NCI-H2227 treated with DMSO at 0.1 percent for 48 hours (cell line): ENCODE measurements at regions not wholly inside any gene's neighbourhood (a gene's known extent, or its start where the extent isn't known, plus 50 kb on each side); places are given as distances from the start of the nearest gene placed in this dataset.
A peak's percentile ranks its signal among the peaks of the same experiment; 100 is the strongest.

ENCODE experiments used
- DNase-seq: peaks from one replicate; lab custom pipeline; 2025; lab: John Stamatoyannopoulos, UW

DNA sequence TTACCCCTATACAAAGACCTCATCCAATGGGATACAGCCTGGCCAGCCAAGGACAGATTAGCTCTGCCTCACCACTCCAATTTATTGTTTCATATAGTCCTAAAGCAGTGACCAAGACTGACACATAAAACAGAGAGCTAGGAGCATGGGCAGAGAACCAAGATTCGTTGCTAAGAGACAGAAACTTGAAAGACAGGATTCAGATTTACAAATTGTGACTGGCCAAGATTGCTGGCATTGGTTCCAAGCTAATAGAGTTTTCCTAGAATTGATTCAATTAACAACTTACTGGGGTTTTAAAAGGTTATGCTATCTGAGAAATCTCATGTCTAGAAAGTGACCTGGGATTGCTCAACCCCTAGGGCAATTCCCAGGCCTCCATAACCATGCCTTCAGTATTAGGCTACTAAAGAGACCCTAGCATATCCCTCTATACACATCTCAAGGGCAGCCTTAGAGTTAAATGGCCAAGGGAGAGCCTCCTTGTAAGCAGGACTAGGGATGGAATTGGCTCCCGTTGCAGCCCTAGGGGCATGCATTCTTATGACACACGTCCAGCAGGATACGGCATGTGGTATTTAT lies 75.6 kb downstream of the ICOS start:
- DNase-seq, result no peak

DNA sequence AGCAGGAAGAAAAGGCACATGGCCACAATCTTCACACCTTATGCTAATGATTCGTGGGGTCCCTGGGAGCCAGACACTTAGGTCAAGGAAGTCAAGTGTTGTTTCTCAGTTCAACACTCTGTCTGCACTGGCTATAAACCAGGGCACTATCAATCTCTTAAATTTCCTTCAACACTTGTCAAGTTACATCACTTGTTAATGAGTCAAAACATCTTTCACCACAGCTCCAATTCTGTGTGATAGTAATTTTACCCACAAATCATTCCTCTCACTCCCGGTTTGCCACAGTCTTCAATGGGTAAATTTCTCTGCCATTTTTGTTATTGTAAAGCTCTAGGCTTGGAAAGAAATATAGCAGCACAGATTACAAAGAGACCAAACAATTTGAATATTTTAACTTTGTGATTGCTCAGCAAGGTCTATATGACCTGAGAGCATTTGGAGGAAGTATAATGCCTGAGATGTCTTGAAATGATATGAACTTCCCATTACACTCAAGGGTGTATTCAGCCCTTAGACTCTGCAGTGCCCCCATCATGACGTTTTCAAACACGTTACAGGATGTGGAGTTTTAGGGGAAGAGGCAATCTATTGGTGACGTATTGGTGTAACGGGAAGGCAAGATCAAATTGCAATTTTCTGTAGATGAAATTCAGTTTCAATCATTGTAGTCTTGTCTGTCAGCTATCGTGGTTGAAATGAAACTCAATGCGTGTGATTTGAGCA lies 78.7 kb downstream of the ICOS start:
- no peak for DNase-seq

DNA sequence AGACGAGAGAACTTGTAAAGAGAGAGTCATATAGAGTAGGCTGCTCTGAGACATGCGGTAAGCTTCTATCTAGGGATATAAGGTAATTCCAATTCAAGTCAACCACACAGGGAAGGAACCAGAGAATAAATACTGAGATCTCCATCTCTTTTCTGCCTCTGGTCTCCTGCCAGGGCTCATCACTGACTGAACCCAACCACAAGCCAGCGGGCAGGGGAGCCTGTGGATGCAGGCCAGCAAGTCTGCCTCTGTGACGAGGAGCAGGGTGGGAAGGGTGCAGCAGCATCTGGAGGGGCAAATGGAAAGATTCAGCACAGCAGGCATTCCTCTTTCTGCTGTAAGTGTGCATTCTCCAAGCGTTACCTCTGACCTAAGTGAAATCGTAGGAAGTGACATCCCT lies 82.2 kb downstream of the ICOS start:
- DNase-seq, result no peak

DNA sequence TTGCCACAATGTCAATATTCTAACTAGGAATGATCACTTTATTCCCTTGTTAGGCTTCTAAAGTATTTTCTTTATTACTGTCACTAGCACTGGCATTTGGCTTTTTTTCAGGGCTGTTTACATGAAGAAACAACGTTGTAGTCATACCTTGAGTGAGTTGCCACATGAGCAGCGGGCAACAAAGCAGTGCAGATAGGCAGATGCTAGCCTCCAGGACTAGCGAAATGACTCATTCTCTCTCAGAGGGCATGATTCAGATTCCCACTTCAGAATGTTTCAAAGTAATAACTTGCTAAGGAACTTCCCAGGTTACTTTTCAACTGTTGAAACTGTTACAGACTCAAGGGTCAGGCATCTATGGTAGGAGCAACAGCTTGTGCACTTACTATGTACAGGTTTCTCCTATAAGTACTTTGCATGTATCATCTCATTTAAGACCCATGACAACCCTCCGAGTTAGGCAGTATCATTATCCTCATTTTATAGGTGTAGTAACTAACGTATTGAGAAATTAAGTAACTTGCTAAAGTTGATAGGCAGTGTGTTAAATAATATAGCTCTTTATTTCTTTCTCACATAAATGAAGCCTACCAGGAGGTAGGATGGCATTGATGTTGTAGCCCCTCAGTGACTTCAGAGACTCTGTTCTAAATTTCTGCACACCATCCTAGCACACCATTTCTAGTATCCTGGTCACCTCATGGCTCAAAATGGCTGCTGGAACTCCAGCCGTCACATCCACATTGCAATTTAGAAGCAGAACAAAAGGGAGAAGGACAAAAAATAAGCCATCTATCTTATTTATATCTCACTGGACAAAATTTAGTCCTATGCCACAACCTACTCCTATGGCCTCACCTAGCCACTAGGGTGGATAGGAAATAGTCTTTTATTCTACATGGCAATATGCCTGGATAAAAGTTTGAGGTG lies 83.3 kb downstream of the ICOS start:
- DNase-seq, result no peak

DNA sequence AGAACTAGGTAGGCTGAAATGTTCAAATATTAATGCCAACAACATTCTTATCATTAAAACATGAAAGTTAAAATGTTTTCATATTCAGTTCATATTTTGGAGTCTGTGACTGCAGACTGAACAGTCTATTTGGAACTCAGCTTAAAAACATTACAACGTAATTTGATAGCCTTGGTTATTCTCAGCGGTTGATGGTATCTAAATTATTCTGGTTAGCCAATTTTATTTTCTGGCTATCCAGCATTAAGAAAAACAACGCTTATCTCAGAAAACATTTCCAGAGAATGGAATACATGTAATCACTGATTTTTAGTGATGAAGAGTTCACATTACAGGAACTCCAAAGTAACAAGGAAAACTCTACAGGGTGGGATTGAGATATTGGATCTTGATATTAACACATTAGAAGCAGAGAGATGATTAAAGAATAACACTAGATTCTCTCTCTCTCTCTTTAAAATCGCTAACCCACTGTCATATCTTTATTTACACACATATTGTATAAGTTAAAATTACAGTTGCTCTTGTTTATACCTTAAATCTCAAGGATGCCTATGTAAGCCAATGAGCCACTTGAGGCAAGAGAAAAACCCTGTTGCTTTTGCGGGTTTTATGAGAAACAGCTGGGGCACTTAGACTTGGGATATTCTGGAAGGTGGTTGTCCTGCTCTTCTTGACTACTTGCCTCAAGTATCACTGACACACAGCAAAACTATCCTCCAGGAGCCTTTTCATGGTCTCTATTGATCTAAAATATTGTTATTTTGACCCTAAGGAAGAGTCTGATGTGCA lies 84.9 kb downstream of the ICOS start:
- DNase-seq, result no peak

DNA sequence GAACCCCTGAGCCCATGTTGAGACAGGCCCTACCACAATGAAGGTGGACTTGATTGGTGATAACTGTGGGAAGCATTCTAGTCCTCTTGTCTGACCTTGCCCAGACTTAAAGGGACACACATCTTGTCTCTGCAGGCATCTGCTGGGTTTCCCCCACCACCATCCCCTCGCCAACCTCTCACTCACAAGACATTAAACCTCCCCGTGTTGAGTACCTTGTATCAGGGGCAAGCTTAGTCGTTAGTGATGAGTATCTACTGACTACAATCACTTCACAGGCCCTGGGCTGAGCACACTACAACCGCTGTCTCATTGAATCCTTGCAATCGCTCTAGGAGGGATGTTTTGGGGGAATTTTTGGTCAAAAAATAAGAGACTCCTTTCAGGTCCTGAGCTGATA lies 86.0 kb downstream of the ICOS start:
- no peak for DNase-seq

DNA sequence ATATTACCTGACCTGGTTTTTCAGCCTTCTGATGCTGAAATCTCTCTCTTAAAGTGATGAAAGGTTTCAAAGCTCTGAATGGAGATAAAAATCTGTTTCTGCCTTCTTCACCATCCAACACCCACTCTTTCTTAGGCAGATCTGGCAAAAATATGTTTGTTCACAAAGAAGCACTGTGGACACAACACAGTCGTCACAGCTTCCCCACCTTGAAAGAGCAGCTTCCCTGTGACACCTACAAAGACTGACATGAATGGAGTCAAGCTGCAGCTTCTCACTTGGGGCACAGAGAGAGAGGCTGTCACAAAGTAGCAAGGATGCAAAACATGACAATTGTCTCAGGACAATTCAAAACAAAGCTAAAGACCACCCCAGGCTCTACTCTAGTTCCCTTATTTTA lies 86.5 kb downstream of the ICOS start:
- DNase-seq, result no peak

DNA sequence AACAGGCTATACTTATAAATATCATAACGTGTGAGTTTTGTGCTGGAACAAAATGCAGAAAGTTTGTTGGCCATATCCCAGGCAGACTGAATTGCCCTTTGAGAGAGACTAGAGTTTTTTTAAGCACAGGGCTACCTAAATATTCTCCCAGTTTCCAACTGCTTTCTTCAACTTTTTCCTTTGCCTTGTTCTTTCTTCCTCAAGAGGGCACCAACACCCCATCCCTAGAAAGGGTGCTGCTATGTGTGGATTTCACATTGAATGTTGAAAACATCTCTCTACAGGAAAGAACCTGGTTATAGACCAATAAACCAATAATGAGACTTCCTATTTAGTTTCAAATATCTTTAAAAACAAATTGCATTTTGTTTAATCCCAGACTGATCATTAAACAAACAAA lies 87.9 kb downstream of the ICOS start:
- peak; percentile 44 for DNase-seq

DNA sequence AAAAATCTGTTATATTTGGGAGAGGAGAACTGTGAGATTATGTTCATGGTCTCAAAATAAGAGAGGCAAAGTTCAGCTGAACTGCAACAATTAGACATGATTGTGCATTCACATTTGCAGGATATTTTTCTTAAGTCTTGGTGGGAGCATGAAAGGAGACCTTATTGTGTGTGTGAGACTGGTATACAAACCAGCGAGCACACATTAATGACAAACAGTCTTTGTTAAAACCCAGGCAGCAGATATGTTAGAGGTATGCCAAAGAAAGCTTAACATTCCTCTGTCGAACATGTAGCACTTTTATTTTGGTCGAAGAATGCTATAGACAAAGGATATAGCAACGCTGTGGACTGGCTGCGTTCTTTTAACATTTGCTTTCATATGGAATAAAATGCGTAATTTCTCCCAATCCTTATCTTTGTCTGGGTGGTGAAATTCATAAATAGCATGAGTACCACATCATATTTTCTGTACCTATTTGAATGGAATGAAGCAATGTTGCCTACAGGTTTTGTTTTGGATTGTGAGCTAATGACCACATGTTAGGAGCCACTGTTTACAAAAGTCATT lies 88.4 kb downstream of the ICOS start:
- DNase-seq, result no peak

DNA sequence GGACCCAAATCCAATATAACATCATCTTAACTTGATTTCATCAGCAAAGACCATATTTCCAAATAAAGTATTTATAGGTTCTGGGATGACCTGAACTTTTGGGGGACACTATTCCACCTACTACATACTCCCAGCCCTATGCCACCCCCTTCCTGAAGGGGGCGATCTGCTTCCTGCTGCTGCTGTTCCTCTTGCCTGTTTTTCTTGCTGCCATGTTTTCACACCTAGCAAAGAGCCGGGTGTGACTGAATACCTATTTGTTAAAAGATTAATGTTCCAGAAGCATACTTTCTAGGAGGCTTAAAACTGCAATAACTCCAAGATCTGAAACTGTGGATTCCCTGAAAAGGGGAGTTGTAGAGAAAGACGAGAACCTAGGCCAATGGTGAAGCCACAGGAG lies 89.7 kb downstream of the ICOS start:
- no peak for DNase-seq

DNA sequence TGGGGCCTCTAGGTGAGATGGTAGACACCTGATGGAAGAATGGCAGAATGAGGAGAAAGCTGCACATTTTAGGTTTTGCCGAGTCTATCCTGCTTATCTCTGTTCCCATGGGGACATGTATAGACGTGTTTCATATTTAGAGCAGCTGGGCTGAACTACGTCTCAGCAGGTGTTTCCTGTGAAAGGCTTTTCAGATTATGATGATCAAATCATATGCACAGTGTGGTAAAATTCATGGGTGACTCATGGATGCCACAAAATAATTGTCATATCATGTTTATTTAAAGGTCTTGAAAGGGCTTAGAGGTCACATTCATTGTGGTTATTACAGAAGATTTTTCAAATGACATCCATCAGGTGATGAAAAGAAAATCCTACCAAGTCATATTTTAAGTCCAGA lies 90.5 kb downstream of the ICOS start:
- DNase-seq, result no peak

DNA sequence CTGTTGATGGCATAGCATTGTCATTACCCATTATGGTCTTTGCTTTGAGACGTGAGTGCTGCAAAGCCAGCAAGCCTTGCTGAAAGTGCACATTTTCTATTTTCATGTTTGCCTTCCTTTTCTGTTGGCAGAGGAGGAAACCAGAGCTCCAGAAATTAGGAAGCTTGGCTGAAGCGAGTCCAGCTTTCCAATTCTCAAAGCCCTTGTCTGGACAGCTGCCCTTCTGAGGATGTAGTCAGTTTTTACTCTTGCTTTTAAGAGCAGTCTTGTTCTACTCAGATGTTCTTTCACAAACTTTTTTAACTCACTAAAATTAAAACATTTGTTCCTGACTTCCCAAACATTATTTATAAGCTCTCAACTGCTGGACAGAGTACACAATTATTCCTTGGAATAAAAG lies 93.8 kb downstream of the ICOS start:
- DNase-seq, result no peak

DNA sequence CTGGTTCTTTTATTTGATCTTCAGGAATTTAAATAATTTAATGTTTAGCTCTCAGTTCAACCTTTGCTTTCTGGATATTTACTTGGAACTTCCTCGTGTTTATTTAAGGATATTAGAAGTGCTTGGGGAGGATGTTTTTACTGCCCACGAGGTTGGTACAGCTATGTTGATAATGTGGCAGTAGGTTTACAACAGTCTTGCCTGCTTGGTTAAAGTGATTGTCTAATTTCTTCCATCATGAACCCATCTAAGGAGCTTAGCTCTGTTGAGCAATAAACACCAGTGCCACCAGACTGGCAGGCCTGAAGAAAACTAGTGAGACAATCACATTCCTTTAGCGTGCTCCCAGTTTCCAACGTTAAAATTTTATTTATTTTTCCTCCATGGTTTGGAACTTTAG lies 94.5 kb downstream of the ICOS start:
- DNase-seq, result no peak

DNA sequence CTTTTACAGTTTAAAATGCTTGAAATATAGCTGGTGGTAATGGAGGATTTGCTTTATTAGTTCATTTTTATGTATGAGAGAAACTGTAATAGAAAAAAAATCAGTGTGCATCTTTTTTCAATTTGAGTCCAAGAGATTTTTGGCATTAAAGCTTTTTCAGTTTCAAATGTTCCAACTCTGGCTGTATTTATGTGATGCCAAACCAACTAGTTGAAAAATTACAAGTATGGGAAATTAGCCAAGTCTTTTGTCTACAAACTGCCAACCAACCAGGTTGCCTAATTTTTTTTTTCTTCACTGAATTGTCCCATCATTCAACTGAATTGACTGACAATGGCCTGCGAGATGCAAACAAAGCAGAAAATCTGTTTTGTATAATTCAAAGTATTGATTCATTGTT lies 95.7 kb downstream of the ICOS start:
- no peak for DNase-seq

DNA sequence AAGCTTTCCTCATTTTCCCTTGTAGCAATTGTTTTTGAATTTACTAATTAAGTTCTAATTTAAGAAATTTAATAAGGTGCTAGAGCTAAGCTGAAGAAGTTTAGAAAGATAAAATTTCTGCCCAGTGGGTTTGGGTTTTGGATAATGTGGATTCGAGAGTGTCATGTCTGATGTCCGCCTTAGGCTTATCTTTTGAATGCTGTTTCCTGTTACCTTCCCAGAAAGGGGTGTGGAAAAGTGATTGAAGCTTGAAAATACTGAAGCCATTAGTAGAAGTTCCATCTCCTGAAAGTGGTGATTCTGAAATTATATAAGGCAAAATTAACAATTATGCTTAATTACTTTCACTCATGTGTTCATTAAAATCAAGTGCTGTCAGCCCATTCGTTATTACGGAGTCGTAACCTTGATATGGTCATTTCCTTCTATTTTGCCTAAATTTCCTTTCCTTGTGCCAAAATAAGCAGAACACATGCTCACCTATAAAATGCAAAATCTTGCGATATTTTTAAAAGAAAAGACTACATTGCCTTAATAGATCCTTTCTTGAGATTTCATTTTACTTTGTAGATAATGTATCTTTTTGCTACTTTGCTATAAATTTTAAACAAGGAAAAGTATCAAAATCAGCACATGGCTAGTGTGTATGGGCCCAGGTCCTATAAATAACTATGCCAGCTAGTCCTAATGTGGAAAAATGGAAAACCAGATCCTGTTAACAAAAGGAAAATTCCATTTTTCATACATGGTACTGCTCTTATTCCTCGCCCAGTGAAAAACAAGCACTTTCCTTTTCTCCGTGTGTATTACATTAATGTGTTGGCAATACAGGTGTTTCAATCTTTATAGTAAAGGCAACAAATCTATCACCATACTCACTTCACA lies 97.3 kb downstream of the ICOS start:
- DNase-seq, result no peak

DNA sequence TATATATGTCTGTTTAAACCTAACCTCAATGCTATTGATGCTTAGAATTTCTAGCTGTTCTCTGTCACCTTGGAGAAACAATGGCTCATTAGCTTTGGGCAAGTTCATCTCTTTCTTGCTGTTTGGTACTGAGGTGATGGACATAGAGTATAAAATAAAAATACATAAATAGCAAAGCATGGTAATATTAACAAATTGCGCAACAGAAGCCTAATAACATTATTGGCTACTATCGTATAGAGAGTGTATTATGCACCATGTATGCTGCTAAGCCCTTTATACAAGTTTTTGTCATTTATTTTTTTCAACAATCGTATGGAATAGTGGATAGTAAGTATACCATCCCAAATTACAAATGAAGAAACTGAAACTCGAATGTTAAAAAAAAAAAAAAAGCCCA lies 100.1 kb downstream of the ICOS start:
- DNase-seq, result no peak

DNA sequence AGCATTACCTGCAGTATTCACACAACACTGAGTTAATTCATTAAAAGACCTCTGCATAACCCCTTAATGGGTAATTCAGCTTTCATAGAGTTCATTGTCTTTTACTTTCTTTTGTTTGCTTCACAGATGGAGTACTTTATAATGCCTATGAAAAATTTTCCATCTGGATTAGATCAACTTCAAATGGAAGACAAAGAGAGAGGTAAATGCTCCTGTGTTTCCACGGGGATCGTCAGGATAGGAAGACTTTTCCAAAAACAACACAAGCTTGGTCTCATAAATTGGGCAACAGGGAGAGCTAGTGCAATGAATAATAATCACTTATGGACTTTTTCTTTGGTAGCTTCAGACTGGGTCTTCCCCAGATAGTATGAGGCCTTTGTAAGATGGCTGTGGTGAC lies 100.7 kb downstream of the ICOS start:
- no peak for DNase-seq

DNA sequence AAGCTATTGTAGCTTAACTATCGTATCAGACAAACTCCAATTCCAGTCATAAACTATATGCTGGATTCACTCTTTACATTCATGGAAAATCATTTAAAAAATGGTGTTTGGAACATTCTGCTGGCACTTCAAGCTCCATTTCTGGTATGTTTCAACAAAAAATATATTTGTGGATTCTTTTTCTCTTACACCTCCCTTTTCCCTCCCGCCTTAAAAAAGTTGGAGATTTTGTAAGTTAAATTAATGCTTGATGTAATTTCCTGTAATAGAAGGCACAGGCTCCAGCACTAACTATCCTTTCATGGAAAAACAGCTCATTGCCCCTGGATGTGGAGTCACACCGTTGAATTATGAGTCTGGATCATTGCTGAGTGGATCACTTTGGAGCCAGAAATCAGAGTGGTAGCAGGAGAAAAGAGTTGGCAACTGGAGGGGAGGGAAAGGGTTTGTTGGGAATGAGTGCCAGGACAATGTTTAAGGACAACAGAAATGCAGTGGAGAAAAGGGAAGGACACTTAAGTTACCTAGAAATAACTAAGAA lies 102.8 kb downstream of the ICOS start:
- DNase-seq, result no peak

DNA sequence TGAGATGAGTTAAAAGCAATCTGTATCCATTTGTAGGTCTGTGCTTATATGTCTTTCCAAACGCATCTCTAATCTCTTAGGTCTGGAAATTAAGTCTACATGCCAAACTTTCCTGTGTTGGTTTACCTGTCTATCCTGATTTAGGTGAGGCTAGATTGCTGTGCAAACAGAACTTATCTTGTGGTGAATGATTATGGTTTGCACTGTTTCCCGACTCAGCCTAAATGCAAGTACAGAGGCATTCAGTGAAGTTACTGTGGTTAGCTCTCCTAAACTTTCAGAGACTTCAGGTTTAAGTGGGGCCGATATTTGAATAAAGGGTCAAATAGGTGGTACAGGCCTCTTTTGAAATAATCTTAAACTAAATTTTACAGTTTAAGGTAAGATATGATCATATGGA lies 103.5 kb downstream of the ICOS start:
- DNase-seq, result no peak

DNA sequence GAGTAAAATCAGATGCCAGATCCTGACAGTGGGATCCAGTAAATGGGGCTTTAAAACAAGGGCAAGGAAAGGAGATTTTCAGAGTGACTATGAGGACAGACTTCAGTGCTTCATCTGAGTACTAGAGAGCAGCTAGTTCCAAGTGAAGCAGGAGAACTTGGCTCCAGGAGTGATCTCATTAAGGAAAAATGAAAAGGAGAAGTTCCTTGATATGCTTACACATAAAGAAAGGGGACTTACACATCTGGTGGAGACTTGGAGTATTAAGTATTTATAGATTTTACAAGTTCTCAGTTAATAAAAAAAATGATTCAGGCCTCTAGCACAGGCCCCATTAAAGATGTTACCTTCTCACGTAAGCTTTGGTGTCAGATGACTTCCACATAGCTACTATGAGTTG lies 105.8 kb downstream of the ICOS start:
- DNase-seq, result no peak

DNA sequence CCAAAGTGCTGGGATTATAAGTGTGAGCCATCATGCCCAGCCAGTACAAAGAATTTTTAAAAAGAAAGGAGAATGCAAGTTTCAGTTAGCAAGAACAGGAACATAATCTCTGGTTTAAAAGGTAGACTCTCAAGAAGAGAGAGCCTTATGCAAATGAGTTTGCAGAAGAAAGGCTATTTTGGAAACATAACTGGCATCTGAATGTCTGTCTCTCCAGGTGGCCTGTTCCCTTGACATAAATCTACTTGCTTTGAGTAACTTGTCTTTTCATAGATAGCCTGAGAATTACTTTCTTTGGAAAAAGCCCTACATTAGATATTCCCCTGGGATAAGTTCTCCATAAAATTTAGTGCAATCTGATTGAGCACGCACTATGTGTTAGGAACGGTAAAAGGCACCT lies 109.6 kb downstream of the ICOS start:
- DNase-seq, result no peak
